Activated CD4-positive, alpha-beta T cell treated with anti-CD3 and anti-CD28 coated beads, Interleukin-2, amount 50 U/mL, for 24 hours (primary cell): ENCODE measurements at regions not wholly inside any gene's neighbourhood (a gene's known extent, or its start where the extent isn't known, plus 50 kb on each side); places are given as distances from the start of the nearest gene placed in this dataset.

Source experiments
- DNase-seq, 2 donors: peaks; one replicate each; pipeline ENCODE4 v3.0.0-alpha.2; 2020; ENCODE audit warnings: low read depth in 1 of 2, low spot score in 1 of 2

- no peak for DNase-seq
These were observed 257.5 kb upstream of the TCF21 start for GRCh38 chr6:133631421-133631820.

DNA sequence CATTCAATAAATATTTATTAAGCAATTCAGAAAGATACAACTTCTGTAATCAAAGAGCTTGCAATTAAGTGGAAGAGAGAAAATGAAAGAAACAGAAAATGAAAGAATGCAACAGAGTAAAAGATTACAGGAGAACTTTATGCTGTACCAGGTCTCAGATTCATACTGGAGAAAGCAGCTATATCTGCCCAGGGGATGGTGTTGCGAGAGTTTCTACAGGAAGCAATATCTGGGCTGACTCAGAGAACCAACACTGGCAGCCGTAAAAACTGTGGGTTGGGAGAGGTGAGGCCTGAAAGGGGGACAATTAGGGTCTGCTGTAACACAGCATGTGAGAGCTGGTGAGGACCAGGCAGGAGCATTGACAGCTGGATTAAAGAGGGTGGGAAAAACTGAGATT is 256.7 kb upstream of the TCF21 start:
- no peak for DNase-seq

DNA sequence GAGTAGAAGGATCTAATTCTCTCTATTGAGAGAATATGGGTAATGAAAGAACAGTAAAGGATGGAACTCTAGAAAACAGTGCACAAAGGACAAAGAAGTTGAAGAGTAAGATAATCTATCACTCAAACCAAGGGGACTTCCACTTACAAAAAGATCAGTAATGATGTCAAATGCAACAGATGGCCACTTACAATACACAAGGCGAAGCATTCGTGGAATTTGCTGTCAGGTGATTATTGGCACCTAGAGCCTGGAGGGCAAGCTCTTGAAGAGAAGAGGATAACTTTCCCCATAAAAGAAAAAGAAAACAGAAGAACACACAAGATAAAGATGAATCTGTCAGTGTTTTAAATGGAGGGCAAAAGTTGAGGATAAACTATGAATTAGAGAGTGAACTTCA is 256.0 kb upstream of the TCF21 start:
- no peak for DNase-seq

DNA sequence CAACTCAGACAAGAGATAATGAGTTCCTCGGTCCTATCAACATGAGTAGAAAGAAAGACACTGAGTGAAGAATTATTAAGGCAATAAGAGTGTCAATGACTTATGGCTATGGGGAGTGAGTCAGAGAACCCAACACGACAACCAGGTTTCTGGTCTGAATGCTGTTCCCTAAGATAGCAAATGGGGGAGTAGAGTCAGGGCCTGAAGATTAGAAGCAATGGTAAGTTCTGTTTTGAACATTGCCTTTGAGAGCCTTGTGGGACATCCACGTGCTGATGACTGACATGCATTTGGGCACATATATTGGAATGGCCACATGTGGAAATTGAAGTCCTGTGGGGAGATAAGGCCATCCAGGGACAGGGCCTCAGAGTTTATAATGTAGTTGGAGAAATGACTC is 254.4 kb upstream of the TCF21 start:
- no peak for DNase-seq

GRCh38 chr6:133635447-133635846 is 253.5 kb upstream of the TCF21 start:
- DNase-seq, result no peak

DNA sequence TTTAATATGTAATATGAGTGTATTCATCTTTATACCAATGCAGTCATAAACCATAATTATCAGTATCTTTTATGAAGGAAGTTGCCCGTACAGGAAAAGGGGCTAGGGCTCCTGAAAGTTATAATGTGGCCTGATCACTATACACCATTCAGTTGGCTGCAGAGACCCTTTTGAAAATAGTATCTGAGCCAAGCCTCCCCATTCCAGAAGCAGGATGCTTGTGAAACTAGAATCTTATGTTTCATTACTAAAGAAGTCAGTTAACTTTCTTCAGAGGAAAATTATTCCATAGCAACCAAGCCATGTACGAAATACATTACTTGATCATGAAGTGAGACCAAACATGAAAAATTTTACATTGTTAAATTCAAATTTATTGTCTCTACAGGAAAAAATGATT is 251.5 kb upstream of the TCF21 start:
- DNase-seq, result no peak

- DNase-seq, result no peak
These were observed 251.0 kb upstream of the TCF21 start for GRCh38 chr6:133637874-133638273.

GRCh38 chr6:133641104-133641503 is 247.8 kb upstream of the TCF21 start:
- DNase-seq, result no peak

DNA sequence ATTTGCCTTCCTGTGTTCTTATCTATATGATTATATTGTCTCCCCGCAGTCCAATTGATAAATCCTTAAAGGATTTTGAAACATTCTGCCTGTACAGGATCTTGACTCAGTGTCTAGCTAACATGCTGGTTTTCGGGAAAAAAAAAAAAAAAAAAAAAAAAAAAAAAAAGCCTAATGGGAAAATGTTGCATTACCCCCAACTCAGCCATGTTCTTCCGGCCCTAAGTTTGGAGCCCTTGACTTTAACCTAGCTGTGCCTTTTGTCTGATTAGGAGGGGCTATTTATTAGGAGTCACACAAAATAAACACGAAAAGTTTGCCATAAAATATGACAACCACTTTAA is 244.4 kb upstream of the TCF21 start:
- no peak for DNase-seq

GRCh38 chr6:133644892-133645619 is 243.9 kb upstream of the TCF21 start:
- DNase-seq, result no peak

DNA sequence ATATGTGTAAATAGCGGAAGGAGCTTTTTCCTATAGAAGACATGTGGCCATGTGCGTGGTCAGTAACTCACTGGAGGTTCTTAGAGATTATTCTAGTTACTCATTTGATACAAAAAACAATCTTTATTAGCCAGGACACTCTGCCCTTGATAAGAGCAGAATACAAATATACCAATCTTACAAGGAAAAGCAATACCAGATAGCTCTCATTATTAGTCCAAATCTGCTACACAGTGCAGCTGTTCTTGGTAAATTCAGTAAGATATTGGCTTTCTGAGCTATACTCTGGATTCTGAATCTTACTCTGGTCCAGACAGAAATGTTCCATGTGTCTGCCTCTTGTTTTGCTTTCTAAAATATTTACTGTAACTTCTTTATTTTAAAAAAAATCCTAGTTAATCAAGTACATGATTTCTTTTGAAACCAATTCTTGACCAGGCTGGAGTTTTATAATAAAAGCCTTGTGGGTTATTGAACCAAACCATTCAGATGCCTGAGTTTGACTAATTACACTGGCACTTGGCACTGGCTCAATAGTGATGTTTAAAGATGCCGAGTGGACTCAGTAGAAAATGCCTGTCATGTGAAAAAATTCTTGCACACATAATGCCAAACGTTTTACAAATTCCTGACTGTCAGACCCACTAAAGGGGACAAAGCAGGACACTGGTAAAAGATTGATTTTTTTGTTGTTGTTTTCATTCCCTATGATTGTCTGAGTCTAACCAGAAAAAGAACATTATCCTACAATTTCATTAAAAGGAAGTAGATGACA is 242.8 kb upstream of the TCF21 start:
- DNase-seq, result no peak

- DNase-seq, result no peak
These were observed 240.3 kb upstream of the TCF21 start for GRCh38 chr6:133648581-133648980.

- DNase-seq, result no peak
These were observed 217.5 kb upstream of the TCF21 start for GRCh38 chr6:133671376-133671775.

GRCh38 chr6:133673056-133673455 is 215.9 kb upstream of the TCF21 start:
- no peak for DNase-seq

- no peak for DNase-seq
These were observed 214.3 kb upstream of the TCF21 start for GRCh38 chr6:133674661-133675060.

- no peak for DNase-seq
These were observed 207.9 kb upstream of the TCF21 start for GRCh38 chr6:133680994-133681393.

- no peak for DNase-seq
These were observed 207.0 kb upstream of the TCF21 start for GRCh38 chr6:133681891-133682290.

- no peak for DNase-seq
These were observed 206.2 kb upstream of the TCF21 start for GRCh38 chr6:133682506-133683307.

- no peak for DNase-seq
These were observed 205.7 kb upstream of the TCF21 start for GRCh38 chr6:133683308-133683580.

DNA sequence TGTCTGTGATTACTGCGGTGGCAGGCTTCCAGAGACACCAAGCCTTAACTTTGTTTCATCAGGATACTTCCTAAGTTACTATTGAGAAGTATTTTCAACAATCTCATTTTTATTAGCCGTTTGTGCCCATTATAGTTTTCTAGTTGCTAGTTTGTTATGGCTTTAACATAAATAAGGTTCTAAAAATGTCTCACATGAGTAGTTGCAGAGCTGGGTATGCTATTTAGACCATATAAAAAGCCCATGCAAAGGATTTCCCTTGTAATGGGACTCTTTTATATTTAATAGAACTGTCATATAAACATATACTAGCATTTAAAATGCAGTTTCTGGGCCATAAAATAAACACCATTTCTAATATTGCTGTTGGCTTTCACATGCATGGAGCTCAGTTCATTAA is 205.3 kb upstream of the TCF21 start:
- DNase-seq, result no peak

- DNase-seq, result no peak
These were observed 200.0 kb upstream of the TCF21 start for GRCh38 chr6:133688705-133689492.

DNA sequence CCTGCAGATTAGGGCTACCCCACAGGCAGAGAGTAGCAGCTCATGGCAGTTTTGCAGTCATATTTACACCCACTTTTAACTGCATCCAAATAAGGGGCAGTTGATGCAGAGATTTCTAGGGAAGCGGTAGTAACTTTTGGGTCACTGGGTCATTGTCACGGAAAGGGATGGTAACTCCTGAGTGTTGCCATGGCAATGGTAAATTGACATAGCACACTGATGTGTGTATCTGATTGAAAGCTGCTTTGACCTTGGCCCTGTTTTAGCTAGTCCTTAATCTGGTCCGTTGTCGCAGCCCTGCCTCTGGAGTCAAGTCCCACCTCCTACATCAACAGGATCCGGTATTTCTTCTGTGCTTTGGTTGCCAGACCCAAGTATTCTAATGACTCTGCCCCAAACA is 199.1 kb upstream of the TCF21 start:
- DNase-seq, result no peak
